Stimulated activated CD4-positive, alpha-beta T cell treated with anti-CD3 and anti-CD28 coated beads, TNF-alpha, amount 100 ng/mL, for 24 hours (primary cell): ENCODE measurements at regions not wholly inside any gene's neighbourhood (a gene's known extent, or its start where the extent isn't known, plus 50 kb on each side); places are given as distances from the start of the nearest gene placed in this dataset.

Experiments used
- DNase-seq, 3 experiments: peaks; one replicate each; pipeline ENCODE4 v3.0.0-alpha.2; 2020; ENCODE audit warnings: low read depth in 3 of 3

- DNase-seq = no peak
Measured at GRCh38 chr7:36006636-36007229, 146.3 kb upstream of the EEPD1 start.

DNA sequence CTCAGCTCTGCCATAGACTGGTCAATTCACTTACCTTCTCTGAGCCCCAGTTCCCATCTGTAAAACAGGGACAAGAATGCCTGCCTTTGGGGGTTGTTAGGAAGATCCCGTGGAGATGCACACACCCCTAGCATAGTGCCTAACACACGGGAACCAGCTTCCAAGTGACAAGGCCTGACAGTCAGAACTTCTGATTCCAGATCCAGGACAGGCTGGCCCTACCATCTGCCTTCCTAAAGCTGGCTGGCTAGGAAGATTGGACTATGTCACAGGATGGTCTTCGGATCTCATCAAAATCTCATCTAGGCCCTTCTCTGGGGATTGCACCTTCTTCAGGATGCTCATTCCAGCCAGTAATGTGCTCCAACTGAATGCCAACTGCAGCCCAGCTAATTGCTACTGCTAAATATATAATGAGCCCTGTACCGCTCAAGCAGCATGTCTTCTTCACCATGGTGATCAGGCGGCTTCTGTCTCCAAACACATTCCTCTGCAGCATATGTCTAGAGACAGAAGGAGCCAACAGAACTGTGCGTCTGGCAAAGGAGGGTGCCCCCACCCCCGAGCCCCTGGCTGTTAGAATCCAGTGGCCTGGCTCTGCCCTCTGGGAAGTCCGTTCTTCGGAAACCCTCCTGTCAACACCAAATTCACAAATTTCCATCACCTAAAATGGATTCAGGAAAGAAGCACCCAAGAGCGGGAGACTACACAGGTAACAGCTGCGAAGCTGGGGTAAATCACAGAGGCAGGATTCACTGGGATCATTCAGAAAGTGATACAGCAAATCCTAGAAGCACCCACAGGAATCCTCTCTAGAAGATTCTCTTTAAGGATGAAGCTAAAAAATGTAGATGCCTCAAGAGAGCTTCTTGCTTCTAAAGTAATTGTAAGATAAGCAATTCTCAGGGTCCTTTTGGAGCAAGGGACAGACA, 142.1 kb upstream of the EEPD1 start:
- DNase-seq = no peak

GRCh38 chr7:36011588-36011965, 141.5 kb upstream of the EEPD1 start:
- DNase-seq = no peak

- no peak for DNase-seq
Measured at GRCh38 chr7:36013246-36014014, 139.6 kb upstream of the EEPD1 start.

- DNase-seq = no peak
Measured at GRCh38 chr7:36014961-36015360, 138.1 kb upstream of the EEPD1 start.

DNA sequence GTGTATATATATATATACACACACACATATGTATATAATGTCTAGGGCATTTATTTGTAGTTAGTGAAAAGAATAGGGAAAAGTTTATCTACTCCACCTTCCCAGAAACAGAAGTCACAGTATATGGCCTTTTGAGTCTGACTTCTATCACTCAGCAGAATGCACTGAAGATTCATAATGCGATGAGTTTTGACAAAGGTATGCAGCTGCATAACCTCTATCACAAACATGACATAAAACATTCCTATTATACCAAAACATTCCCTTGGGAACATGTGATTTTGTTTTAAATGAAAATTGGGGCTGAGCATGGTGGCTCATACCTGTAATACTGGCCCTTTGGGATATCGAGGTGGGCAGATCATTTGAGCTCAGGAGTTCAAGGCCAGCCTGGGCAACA, 137.3 kb upstream of the EEPD1 start:
- DNase-seq = no peak

DNA sequence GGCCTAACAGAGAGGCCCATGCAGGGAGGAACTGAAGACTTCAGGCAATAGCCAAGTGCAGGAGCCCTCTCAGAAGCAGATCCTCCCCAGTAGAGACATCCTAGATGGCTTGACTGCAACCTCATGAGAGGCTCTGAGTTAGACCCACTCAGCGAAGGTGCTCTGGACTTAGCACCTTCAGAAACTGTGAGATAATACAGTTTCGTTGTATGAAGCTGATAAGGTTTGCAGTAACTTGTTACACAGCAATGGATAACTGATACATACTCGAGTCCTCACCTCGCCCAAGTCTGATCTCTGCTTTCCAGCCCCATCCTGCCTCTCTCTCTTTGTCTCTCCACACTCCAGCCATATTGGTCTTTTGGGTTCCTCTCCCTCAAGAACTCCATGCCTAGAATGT, 136.4 kb upstream of the EEPD1 start:
- DNase-seq = no peak

DNA sequence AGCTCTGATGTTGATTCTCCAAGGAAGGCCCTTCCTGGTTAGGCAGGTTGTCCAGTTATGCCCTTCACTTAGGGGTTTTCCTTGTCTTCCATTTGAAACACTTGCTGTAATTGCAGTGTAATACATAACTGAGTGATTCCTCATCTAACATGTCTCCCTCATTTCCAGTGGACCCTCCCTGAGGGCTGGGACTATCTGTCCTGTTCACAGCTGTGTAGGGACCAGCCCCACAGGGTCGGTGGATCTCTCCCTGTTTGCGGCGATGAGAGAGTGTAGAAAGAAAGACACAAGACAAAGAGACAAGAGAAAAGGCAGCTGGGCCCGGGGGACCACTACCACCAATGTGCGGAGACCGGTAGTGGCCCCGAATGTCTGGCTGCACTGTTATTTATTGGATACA, 135.9 kb upstream of the EEPD1 start:
- no peak for DNase-seq

DNA sequence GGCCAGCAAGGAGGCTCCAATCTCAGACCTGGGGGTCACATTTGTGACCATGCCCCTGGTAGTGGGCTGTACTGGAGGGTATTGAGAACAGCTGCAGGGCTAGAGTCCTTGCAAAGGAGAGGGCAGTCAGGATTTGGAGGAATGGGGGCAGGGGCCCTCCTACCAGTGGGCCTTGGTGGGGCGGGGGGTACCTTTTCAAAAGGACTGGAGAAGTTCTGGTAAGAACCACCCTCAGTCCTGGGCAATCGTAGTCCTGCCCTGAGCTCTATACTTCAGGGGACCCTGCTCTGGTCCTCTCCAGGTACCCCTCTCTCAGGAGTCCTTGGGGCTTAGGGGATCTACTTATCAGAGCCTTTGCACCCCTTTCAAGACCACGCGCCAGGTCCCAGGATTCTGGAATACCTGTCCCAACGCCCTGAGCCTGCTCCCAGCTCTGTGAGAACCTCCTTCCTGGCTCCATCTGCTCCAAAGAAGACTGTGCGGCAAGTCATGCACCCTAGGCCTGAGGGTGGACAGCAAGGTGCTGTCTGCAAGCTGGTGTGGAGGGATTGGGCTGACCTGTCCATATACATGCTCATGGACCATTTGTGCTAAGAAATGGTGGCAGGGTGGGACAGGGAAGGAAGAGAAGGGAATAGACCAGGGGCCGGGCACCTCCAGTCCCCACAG, 134.1 kb upstream of the EEPD1 start:
- no peak for DNase-seq

DNA sequence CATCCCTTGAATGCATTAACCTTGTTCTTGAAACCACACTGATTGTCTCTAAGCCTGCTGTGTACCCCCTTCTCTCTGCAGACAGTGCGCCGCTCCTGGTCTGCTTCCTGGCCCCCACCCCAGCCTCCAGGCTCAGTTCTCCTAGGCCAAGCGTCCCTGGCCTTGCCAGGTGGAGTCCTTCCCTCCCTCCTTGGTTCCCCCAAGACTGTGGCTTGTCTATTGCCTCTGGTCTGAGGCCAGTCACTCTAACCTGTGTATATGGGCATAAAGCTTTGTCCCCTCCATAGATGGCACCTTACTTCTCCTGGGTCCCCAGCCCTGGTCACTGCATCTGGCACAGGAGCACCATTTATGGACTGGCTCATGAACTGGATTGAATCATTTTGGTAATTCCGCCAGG, 133.5 kb upstream of the EEPD1 start:
- no peak for DNase-seq

DNA sequence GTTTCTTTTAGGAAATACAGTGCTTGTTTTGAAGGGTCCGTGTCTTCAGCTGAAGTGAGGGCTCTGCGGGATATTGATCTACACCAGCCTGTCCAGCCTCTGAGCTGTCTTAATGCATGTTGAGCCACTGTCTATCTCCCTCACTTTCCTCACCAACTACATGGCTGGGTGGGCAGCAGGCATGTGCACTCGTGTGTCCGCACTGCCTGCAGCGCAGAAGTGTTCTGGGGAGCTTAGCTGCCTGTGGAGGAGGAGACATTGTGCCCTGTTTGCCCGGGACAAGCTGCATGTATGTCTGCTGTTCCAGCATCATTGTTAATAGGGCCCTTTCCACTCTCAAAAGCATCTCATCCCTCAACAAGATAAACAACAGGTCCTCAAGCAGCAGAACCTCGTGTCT, 133.1 kb upstream of the EEPD1 start:
- DNase-seq = no peak

GRCh38 chr7:36021367-36021766, 131.7 kb upstream of the EEPD1 start:
- DNase-seq = no peak

DNA sequence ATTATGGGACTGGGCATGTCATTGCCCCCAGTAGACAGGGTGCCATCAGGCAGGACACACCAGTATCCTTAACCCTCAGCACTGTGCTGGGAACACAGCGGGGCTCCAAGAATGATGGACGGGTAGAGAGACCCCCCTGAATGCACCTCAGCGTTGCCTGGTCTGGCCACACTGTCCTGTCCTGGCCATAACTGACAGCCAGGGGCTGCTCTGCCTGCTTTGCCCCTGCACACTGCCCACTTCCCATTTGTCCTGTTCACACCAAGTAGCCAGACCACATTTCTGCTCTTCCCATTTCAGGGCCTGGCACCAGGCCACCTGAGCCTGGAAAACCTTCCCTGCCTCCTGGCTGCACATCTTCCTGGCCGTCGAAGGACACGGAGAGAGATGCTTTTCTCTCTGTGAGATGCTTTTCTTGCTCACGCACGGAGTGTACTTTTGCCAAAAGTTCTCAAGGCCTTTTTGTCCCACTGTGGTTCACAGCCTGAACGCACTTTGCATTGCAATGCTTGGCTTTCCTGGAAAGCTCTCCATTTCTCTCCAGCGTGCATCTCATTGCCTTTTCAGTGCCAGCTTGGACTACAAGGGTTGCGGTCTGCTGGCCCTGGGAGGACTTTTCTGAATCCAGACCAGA, 131.0 kb upstream of the EEPD1 start:
- no peak for DNase-seq

GRCh38 chr7:36023033-36023560, 130.0 kb upstream of the EEPD1 start:
- DNase-seq = no peak

GRCh38 chr7:36025190-36025589, 127.9 kb upstream of the EEPD1 start:
- DNase-seq = no peak

DNA sequence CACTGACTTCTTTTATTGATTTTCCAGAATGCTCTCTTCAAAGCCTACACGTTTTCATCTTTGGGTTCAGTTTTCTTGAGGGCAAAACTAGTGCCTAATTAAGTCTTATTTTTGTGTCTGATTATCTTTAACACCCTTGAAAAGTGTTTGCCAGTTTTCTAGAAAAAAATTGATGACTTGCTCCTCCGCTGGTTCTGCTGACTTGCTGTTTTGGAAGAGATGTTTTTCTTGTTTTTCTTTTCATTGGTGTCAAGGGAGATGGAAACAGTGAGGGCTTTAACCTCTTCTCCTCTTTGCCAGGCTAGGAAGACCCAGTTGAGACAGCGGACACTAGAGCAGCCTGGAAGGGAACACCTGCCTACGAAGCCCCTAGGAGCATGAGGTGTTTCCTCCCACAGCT, 123.7 kb upstream of the EEPD1 start:
- DNase-seq = no peak

DNA sequence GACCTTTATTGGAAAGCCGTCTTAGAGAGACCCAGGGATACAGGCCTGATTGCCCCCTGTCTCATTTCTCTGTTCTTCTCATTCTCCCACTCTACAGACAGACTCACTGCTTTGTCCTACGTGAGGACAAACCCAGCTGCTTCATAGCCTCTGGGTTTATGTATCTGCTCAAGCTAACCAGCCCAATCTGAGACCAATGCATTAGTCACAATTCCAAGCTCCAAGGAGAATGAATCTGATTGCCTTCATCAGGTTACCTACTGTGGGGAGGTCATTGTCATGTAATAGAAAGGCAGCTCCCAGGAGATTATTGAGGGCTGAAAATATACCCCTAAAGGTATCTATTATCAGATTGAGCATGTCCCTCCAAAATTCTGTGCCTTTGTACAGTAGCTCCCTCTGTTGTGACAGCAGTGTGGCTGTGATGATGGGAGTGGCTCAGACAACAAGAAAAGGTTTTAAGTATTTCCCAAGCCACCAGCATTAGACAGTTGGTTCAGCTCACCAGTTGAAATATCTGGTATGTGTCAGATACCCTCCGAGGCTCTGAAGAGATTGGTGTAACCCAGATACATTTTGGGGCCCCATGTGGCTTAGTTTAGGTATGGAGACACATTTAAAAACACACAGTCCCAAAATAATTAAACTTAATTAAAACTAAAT, 123.1 kb upstream of the EEPD1 start:
- DNase-seq = no peak

DNA sequence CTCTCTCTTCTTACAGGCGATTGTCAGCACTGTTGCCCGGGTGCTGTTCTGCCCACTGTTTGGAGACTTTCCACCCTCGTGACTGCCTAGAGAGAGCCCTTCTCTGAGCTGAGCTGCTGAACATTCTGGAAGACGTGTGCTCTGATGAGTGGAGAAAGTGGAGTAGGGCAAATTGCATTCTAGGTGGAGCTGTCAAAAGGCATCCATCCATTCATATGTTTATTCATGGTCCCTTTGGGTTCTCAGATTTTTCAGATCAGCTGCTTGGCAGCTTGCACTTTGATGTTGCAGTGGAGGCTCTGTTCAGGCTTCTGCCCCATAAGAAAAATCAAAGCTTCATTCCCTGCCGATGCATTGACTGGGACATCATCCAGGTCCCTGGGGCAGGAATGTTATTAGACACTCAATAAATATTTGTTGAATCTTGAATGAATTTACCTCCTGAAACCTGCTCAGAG, 120.7 kb upstream of the EEPD1 start:
- no peak for DNase-seq

GRCh38 chr7:36034020-36034419, 119.0 kb upstream of the EEPD1 start:
- no peak for DNase-seq

DNA sequence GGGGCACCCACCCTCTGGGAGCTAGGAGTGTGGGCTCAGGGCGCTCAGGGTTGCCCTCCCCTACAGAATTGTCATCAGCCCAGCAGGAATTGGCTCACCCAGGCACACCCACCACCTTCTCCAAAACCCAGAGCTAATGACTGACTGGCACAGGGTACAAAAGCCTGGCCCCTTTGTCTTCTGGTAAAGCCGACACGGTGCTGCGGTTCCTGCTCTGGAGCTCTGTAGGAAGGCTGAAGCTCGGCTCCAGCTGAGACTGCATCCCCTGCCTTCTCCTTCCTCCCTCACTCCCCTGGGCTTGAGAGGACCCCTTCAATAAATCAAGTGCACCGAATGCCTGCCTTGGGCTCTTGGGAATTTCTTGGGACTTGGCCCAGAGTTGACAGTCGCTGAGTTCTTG, 117.9 kb upstream of the EEPD1 start:
- no peak for DNase-seq

DNA sequence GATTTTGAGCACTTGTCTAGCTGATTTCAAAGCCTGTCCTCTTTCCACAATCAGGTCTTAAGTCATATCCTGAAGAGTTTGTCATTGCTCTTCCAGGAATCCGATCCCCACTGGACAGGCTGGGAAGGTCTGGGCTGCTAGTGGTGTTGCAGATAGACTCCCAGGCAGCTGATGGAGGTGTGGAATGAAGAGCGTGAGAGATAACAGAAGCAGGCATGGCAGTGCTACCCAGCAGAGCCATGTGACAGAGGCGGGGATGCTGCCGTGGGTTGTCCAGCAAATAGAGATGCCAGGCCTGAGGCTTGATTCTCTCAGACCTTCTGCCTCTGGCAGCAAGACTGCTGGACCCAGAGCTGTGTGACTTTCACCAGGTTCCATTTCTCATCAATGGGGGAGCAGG, 116.5 kb upstream of the EEPD1 start:
- no peak for DNase-seq
